Trophoblast cell (in vitro differentiated cells and primary cell): ENCODE measurements at regions not wholly inside any gene's neighbourhood (a gene's known extent, or its start where the extent isn't known, plus 50 kb on each side); places are given as distances from the start of the nearest gene placed in this dataset.

Experiments
- DNase-seq, 2 donors: peaks; one replicate each; pipeline ENCODE4 v3.0.0-alpha.2; 2016
- H2AFZ ChIP-seq: 2 replicates; pipeline ENCODE4 v1.6.1; 2013; ENCODE audit warnings: low read length, moderate library complexity, mild to moderate bottlenecking; ENCODE audit not compliant: insufficient read depth, poor library complexity
- H2AK5ac ChIP-seq: 2 replicates; pipeline ENCODE4 v1.6.1; 2013; ENCODE audit warnings: mild to moderate bottlenecking, low read length
- H2BK120ac ChIP-seq: 2 replicates; pipeline ENCODE4 v1.6.1; 2013; ENCODE audit warnings: low read length, mild to moderate bottlenecking, moderate library complexity; ENCODE audit not compliant: insufficient read depth, poor library complexity
- H2BK12ac ChIP-seq: 2 replicates; pipeline ENCODE4 v1.6.1; 2013; ENCODE audit warnings: mild to moderate bottlenecking, low read length, moderate library complexity
- H2BK5ac ChIP-seq: 2 replicates; pipeline ENCODE4 v1.6.1; 2013; ENCODE audit warnings: low read length, low read depth, moderate library complexity, mild to moderate bottlenecking; ENCODE audit not compliant: poor library complexity
- H3K14ac ChIP-seq: 2 replicates; pipeline ENCODE4 v1.6.1; 2013; ENCODE audit warnings: mild to moderate bottlenecking, low read length
- H3K18ac ChIP-seq: 2 replicates; pipeline ENCODE4 v1.6.1; 2013; ENCODE audit warnings: mild to moderate bottlenecking, low read length
- H3K23ac ChIP-seq: 2 replicates; pipeline ENCODE4 v1.6.1; 2013; ENCODE audit warnings: low read length
- H3K27ac ChIP-seq: 2 replicates; pipeline ENCODE4 v1.5.1; 2013; ENCODE audit warnings: low read depth, mild to moderate bottlenecking, inconsistent platforms, low read length, moderate library complexity
- H3K27me3 ChIP-seq: 2 replicates; pipeline ENCODE4 v1.6.1; 2013; ENCODE audit warnings: inconsistent platforms, mild to moderate bottlenecking, low read length, moderate library complexity; ENCODE audit not compliant: insufficient read depth
- H3K36me3 ChIP-seq, 2 experiments: 1 replicate in 1 of 2; 2 replicates in 1 of 2; pipeline ENCODE4 v1.6.1; 2013; ENCODE audit warnings: low read length in 2 of 2, mild to moderate bottlenecking in 2 of 2, moderate library complexity in 1 of 2; ENCODE audit not compliant: insufficient read depth in 2 of 2, control insufficient read depth in 1 of 2
- H3K4ac ChIP-seq: 2 replicates; pipeline ENCODE4 v1.6.1; 2013; ENCODE audit warnings: low read depth, mild to moderate bottlenecking, low read length, moderate library complexity
- H3K4me1 ChIP-seq, 2 experiments: 1 replicate in 1 of 2; 2 replicates in 1 of 2; pipeline ENCODE4 v1.6.1; 2013; ENCODE audit warnings: low read length in 2 of 2, mild to moderate bottlenecking in 2 of 2, moderate library complexity in 1 of 2; ENCODE audit not compliant: insufficient read depth in 2 of 2, control insufficient read depth in 1 of 2
- H3K4me2 ChIP-seq: 2 replicates; pipeline ENCODE4 v1.6.1; 2013; ENCODE audit warnings: inconsistent platforms, mild to moderate bottlenecking, low read length, moderate library complexity
- H3K4me3 ChIP-seq: 2 replicates; pipeline ENCODE4 v1.5.1; 2013; ENCODE audit warnings: mild to moderate bottlenecking, low read depth, low read length, inconsistent platforms
- H3K79me1 ChIP-seq: one replicate; pipeline ENCODE4 v1.6.1; 2013; ENCODE audit warnings: low read length
- H3K79me2 ChIP-seq: 2 replicates; pipeline ENCODE4 v1.6.1; 2013; ENCODE audit warnings: low read length, mild to moderate bottlenecking; ENCODE audit not compliant: control insufficient read depth, insufficient read depth, poor library complexity
- H3K9ac ChIP-seq: 2 replicates; pipeline ENCODE4 v1.6.1; 2013; ENCODE audit warnings: mild to moderate bottlenecking, low read length
- H3K9me3 ChIP-seq: 2 replicates; pipeline ENCODE4 v1.6.1; 2013; ENCODE audit warnings: low read depth, mild to moderate bottlenecking, control low read depth, inconsistent platforms, low read length; ENCODE audit not compliant: insufficient read depth
- H4K12ac ChIP-seq: 2 replicates; pipeline ENCODE4 v1.6.1; 2013; ENCODE audit warnings: low read depth, mild to moderate bottlenecking, low read length, moderate library complexity
- H4K8ac ChIP-seq: 2 replicates; pipeline ENCODE4 v1.6.1; 2013; ENCODE audit warnings: low read depth, mild to moderate bottlenecking, low read length, moderate library complexity
- H4K91ac ChIP-seq: one replicate; pipeline ENCODE4 v1.6.1; 2013; ENCODE audit warnings: low read depth, mild to moderate bottlenecking, low read length, moderate library complexity
- WGBS: extraction: QIAGEN DNeasy Blood & Tissue Kit; methylation state at CpG from one replicate; pipeline ENCODE4 v1.1.7; 2013; ENCODE audit warnings: missing lambda C conversion rate; ENCODE audit not compliant: insufficient read length, insufficient coverage; ENCODE audit errors: extremely low coverage; 5-methylcytosine and 5-hydroxymethylcytosine counted together

- no peak overlapping the region for H4K8ac ChIP-seq
- no peak overlapping the region for H3K4me3 ChIP-seq
- H3K4me2 ChIP-seq: no peak overlapping the region
- no peak overlapping the region for H3K18ac ChIP-seq
- no peak overlapping the region for H3K14ac ChIP-seq
- H2BK5ac ChIP-seq: no peak overlapping the region
- no peak overlapping the region for H3K27ac ChIP-seq
- no peak overlapping the region for H3K9ac ChIP-seq
- H2AK5ac ChIP-seq: no peak overlapping the region
- no peaks in the 10 kb centered on the region for H3K9me3 ChIP-seq
- no peak overlapping the region for H4K12ac ChIP-seq
- DNase-seq: no peak
- H3K4me1 ChIP-seq: peaks cover 0 to 6% of the 10 kb centered on the region in 2 experiments
- no peak overlapping the region for H2BK12ac ChIP-seq
- no peaks in the 10 kb centered on the region for H3K79me1 ChIP-seq
- no peak overlapping the region for H2BK120ac ChIP-seq
- no peaks in the 10 kb centered on the region for H3K27me3 ChIP-seq
- H3K4ac ChIP-seq: no peak overlapping the region
- no peak overlapping the region for H4K91ac ChIP-seq
- H2AFZ ChIP-seq: no peak overlapping the region
- H3K23ac ChIP-seq: no peak overlapping the region
- no peaks in the 10 kb centered on the region for H3K36me3 ChIP-seq
- H3K79me2 ChIP-seq: no peaks in the 10 kb centered on the region
- WGBS: no CpG with 5 or more reads among the region's 7 CpGs
Observed at GRCh38 chr3:44030285-44030684, 211.4 kb upstream of the TOPAZ1 start.

GRCh38 chr3:44030687-44031305 lies 210.9 kb upstream of the TOPAZ1 start:
- no peak for DNase-seq
- no peak overlapping the region for H4K8ac ChIP-seq

GRCh38 chr3:44031387-44032380 lies 210.0 kb upstream of the TOPAZ1 start:
- H4K12ac ChIP-seq: no peak overlapping the region
- H3K79me2 ChIP-seq: no peaks in the 10 kb centered on the region
- no peak overlapping the region for H3K23ac ChIP-seq
- no peak overlapping the region for H3K18ac ChIP-seq
- H4K8ac ChIP-seq: no peak overlapping the region
- H2BK12ac ChIP-seq: no peak overlapping the region
- H2AK5ac ChIP-seq: no peak overlapping the region
- H3K4ac ChIP-seq: no peak overlapping the region
- no peak overlapping the region for H3K27ac ChIP-seq
- no peaks in the 10 kb centered on the region for H3K9me3 ChIP-seq
- no peak overlapping the region for H2BK5ac ChIP-seq
- peaks cover 0 to 2% of the 10 kb centered on the region in 2 experiments for H3K4me1 ChIP-seq
- no peaks in the 10 kb centered on the region for H3K79me1 ChIP-seq
- no peak overlapping the region for H3K4me2 ChIP-seq
- no peak overlapping the region for H4K91ac ChIP-seq
- no peak overlapping the region for H3K4me3 ChIP-seq
- no peaks in the 10 kb centered on the region for H3K36me3 ChIP-seq
- no peak overlapping the region for H2AFZ ChIP-seq
- H3K9ac ChIP-seq: no peak overlapping the region
- no peak overlapping the region for H3K14ac ChIP-seq
- WGBS: no CpG with 5 or more reads among the region's 16 CpGs
- DNase-seq: no peak
- H2BK120ac ChIP-seq: no peak overlapping the region
- H3K27me3 ChIP-seq: no peaks in the 10 kb centered on the region

More at GRCh38 chr3:44030687-44031305, 210.9 kb upstream of the TOPAZ1 start:
- Histone ChIP-seq H3K9ac (no peak overlapping the region), H3K36me3 (no peaks in the 10 kb centered on the region), H3K79me2 (no peaks in the 10 kb centered on the region), H3K4me3 (no peak overlapping the region), H2BK5ac (no peak overlapping the region), H3K4ac (no peak overlapping the region), H4K91ac (no peak overlapping the region), H2AFZ (no peak overlapping the region), H2AK5ac (no peak overlapping the region), H3K27ac (no peak overlapping the region), H3K9me3 (no peaks in the 10 kb centered on the region), H3K23ac (no peak overlapping the region), H3K18ac (no peak overlapping the region), H2BK120ac (no peak overlapping the region), H2BK12ac (no peak overlapping the region), H3K79me1 (no peaks in the 10 kb centered on the region), H3K27me3 (no peaks in the 10 kb centered on the region), H4K12ac (no peak overlapping the region), H3K14ac (no peak overlapping the region), H3K4me2 (no peak overlapping the region), H3K4me1 (peaks cover 0 to 6% of the 10 kb centered on the region in 2 experiments)
- WGBS: no CpG with 5 or more reads among the region's 1 CpG

- Histone ChIP-seq H3K4ac (no peak overlapping the region), H3K4me3 (no peak overlapping the region)
- WGBS: no CpG with 5 or more reads among the region's 3 CpGs
Observed at GRCh38 chr3:44032487-44032886, 209.2 kb upstream of the TOPAZ1 start.

More at GRCh38 chr3:44032487-44032886, 209.2 kb upstream of the TOPAZ1 start:
- H2BK5ac ChIP-seq: no peak overlapping the region
- no peak overlapping the region for H4K8ac ChIP-seq
- no peak for DNase-seq
- H4K91ac ChIP-seq: no peak overlapping the region
- H2BK120ac ChIP-seq: no peak overlapping the region
- no peak overlapping the region for H3K9ac ChIP-seq
- no peak overlapping the region for H3K18ac ChIP-seq
- no peak overlapping the region for H2AFZ ChIP-seq
- H3K4me1 ChIP-seq: peaks cover 0 to 1% of the 10 kb centered on the region in 2 experiments
- no peaks in the 10 kb centered on the region for H3K27me3 ChIP-seq
- H3K14ac ChIP-seq: no peak overlapping the region
- H3K27ac ChIP-seq: no peak overlapping the region
- no peak overlapping the region for H2BK12ac ChIP-seq
- H4K12ac ChIP-seq: no peak overlapping the region
- no peaks in the 10 kb centered on the region for H3K36me3 ChIP-seq
- no peak overlapping the region for H2AK5ac ChIP-seq
- no peak overlapping the region for H3K23ac ChIP-seq
- no peaks in the 10 kb centered on the region for H3K79me1 ChIP-seq
- no peak overlapping the region for H3K4me2 ChIP-seq
- no peaks in the 10 kb centered on the region for H3K79me2 ChIP-seq
- no peaks in the 10 kb centered on the region for H3K9me3 ChIP-seq
